ENCODE measurements at regions not wholly inside any gene's neighbourhood (a gene's known extent, or its start where the extent isn't known, plus 50 kb on each side); places are given as distances from the start of the nearest gene placed in this dataset.

- TF ChIP-seq POLR2A (IDR thresholded peaks at IDR 0.05; ENCODE audit: low read length), result no peak
- TF ChIP-seq GATA1 (IDR thresholded peaks at IDR 0.05; ENCODE audit: low read depth, low read length), result no peak
Observed at GRCh38 chr5:94040591-94041148, 299.3 kb upstream of the POU5F2 start.
